H9 (cell line): ENCODE measurements at regions not wholly inside any gene's neighbourhood (a gene's known extent, or its start where the extent isn't known, plus 50 kb on each side); places are given as distances from the start of the nearest gene placed in this dataset.

ENCODE experiments used
- DNase-seq: peaks from one replicate; pipeline ENCODE4 v3.0.0-alpha.2; 2017
- H2AFZ ChIP-seq: one replicate; pipeline ENCODE4 v1.6.1; 2013; ENCODE audit warnings: mild to moderate bottlenecking, low read length, control low read depth, moderate library complexity
- H2AK5ac ChIP-seq: 2 replicates; pipeline ENCODE4 v1.6.1; 2013; ENCODE audit warnings: low read length, control low read depth, mixed read lengths; ENCODE audit not compliant: insufficient read length
- H2BK120ac ChIP-seq: one replicate; pipeline ENCODE4 v1.6.1; 2013; ENCODE audit warnings: low read depth, mild to moderate bottlenecking, low read length, control low read depth, inconsistent platforms; ENCODE audit not compliant: poor library complexity, severe bottlenecking
- H2BK12ac ChIP-seq: 2 replicates; pipeline ENCODE4 v1.6.1; 2013; ENCODE audit warnings: low read length, control low read depth, mixed read lengths, low read depth; ENCODE audit not compliant: insufficient read length
- H2BK15ac ChIP-seq: 2 replicates; pipeline ENCODE4 v1.6.1; 2013; ENCODE audit warnings: low read depth, low read length, control low read depth
- H2BK20ac ChIP-seq: one replicate; pipeline ENCODE4 v1.6.1; 2013; ENCODE audit warnings: low read depth, mild to moderate bottlenecking, low read length, control low read depth, inconsistent platforms; ENCODE audit not compliant: poor library complexity, severe bottlenecking
- H2BK5ac ChIP-seq: 2 replicates; pipeline ENCODE4 v1.6.1; 2013; ENCODE audit warnings: low read length, control low read depth, mixed read lengths; ENCODE audit not compliant: insufficient read length
- H3K14ac ChIP-seq: 2 replicates; pipeline ENCODE4 v1.6.1; 2013; ENCODE audit warnings: low read length, control low read depth; ENCODE audit not compliant: insufficient read depth
- H3K18ac ChIP-seq: 2 replicates; pipeline ENCODE4 v1.6.1; 2013; ENCODE audit warnings: low read depth, mild to moderate bottlenecking, mixed read lengths, low read length, control low read depth; ENCODE audit not compliant: insufficient read length
- H3K23ac ChIP-seq: 2 replicates; pipeline ENCODE4 v1.6.1; 2013; ENCODE audit warnings: low read length, control low read depth, mixed read lengths, low read depth; ENCODE audit not compliant: insufficient read length
- H3K23me2 ChIP-seq: 2 replicates; pipeline ENCODE4 v1.6.1; 2013; ENCODE audit warnings: low read depth, mild to moderate bottlenecking, mixed read lengths, low read length, control low read depth; ENCODE audit not compliant: insufficient read length, poor library complexity, severe bottlenecking
- H3K27ac ChIP-seq: 2 replicates; pipeline ENCODE4 v1.5.1; 2013; ENCODE audit warnings: low read length, control low read depth, mixed read lengths, low read depth; ENCODE audit not compliant: insufficient read length
- H3K27me3 ChIP-seq: 2 replicates; pipeline ENCODE4 v1.6.1; 2013; ENCODE audit warnings: low read length, control low read depth, inconsistent platforms; ENCODE audit not compliant: insufficient read depth
- H3K4ac ChIP-seq: 2 replicates; pipeline ENCODE4 v1.6.1; 2013; ENCODE audit warnings: low read depth, mild to moderate bottlenecking, control low read depth, inconsistent platforms, low read length, moderate library complexity
- H3K4me1 ChIP-seq: 2 replicates; pipeline ENCODE4 v1.6.1; 2013; ENCODE audit warnings: low read length, control low read depth, inconsistent platforms; ENCODE audit not compliant: insufficient read depth
- H3K4me2 ChIP-seq: 2 replicates; pipeline ENCODE4 v1.6.1; 2013; ENCODE audit warnings: low read length, control low read depth, mixed read lengths; ENCODE audit not compliant: insufficient read length, insufficient read depth
- H3K56ac ChIP-seq: 2 replicates; pipeline ENCODE4 v1.6.1; 2013; ENCODE audit warnings: low read depth, mild to moderate bottlenecking, mixed read lengths, low read length, control low read depth; ENCODE audit not compliant: insufficient read length
- H3K79me1 ChIP-seq: 2 replicates; pipeline ENCODE4 v1.6.1; 2013; ENCODE audit warnings: low read depth, mild to moderate bottlenecking, moderate library complexity, low read length, control low read depth, inconsistent platforms; ENCODE audit not compliant: insufficient read depth, poor library complexity, severe bottlenecking
- H3K79me2 ChIP-seq: 2 replicates; pipeline ENCODE4 v1.6.1; 2013; ENCODE audit warnings: low read length, control low read depth, inconsistent platforms; ENCODE audit not compliant: insufficient read depth
- H3K9ac ChIP-seq: 2 replicates; pipeline ENCODE4 v1.6.1; 2013; ENCODE audit warnings: low read length, control low read depth, mixed read lengths; ENCODE audit not compliant: insufficient read length; ENCODE audit errors: extremely low read depth
- H3K9me3 ChIP-seq: one replicate; pipeline ENCODE4 v1.6.1; 2013; ENCODE audit warnings: low read depth, low read length, inconsistent platforms; ENCODE audit not compliant: control insufficient read depth
- H3T11ph ChIP-seq: one replicate; pipeline ENCODE4 v1.6.1; 2013; ENCODE audit warnings: mild to moderate bottlenecking, low read length, control low read depth, inconsistent platforms
- H4K20me1 ChIP-seq: one replicate; pipeline ENCODE4 v1.6.1; 2013; ENCODE audit not compliant: control insufficient read depth, insufficient read length, insufficient read depth
- H4K5ac ChIP-seq: 2 replicates; pipeline ENCODE4 v1.6.1; 2013; ENCODE audit warnings: low read depth, mild to moderate bottlenecking, mixed read lengths, low read length, control low read depth; ENCODE audit not compliant: insufficient read length
- H4K8ac ChIP-seq: replicated peaks from 2 replicates; pipeline ENCODE4 v1.6.1; 2013; ENCODE audit warnings: low read length, control low read depth, mixed read lengths, low read depth; ENCODE audit not compliant: insufficient read length
- H4K91ac ChIP-seq: 2 replicates; pipeline ENCODE4 v1.6.1; 2013; ENCODE audit warnings: low read depth, mild to moderate bottlenecking, moderate library complexity, mixed read lengths, low read length, control low read depth; ENCODE audit not compliant: insufficient read length
- H3K27ac Mint-ChIP-seq, 3 experiments: 2 replicates in 2 of 3; 3 replicates in 1 of 3; pipeline ENCODE4 v1.8.0; 2020 to 2021; ENCODE audit warnings: mixed read lengths in 3 of 3, mild to moderate bottlenecking in 1 of 3, moderate library complexity in 1 of 3
- H3K27me3 Mint-ChIP-seq: 2 replicates; pipeline ENCODE4 v1.8.0; 2021; ENCODE audit warnings: low read depth, mild to moderate bottlenecking, moderate library complexity, mixed read lengths
- H3K36me3 Mint-ChIP-seq, 3 experiments: 2 replicates in 2 of 3; 3 replicates in 1 of 3; pipeline ENCODE4 v1.8.0; 2020 to 2021; ENCODE audit warnings: low read depth in 3 of 3, mixed read lengths in 3 of 3; ENCODE audit not compliant: insufficient read depth in 1 of 3
- H3K4me1 Mint-ChIP-seq, 2 experiments: 2 replicates each; pipeline ENCODE4 v1.8.0; 2020; ENCODE audit warnings: mixed read lengths in 2 of 2
- H3K4me3 Mint-ChIP-seq, 2 experiments: 2 replicates in 1 of 2; 3 replicates in 1 of 2; pipeline ENCODE4 v1.8.0; 2020 to 2021; ENCODE audit warnings: mild to moderate bottlenecking in 2 of 2, mixed read lengths in 2 of 2, moderate library complexity in 1 of 2
- H3K9me3 Mint-ChIP-seq, 2 experiments: 2 replicates in 1 of 2; 3 replicates in 1 of 2; pipeline ENCODE4 v1.8.0; 2020; ENCODE audit warnings: mild to moderate bottlenecking in 2 of 2, mixed read lengths in 2 of 2, moderate library complexity in 1 of 2
- CTCF ChIP-seq: fragments of 200-600 bp; sonication (generic); conservative IDR thresholded peaks from 3 replicates; pipeline ENCODE4 v1.8.0; 2021; ENCODE audit warnings: antibody characterized with exemption, mild to moderate bottlenecking
- WGBS: extraction: QIAGEN DNeasy Blood & Tissue Kit; methylation state at CpG from one replicate; pipeline ENCODE4 v1.1.7; 2013; ENCODE audit warnings: missing lambda C conversion rate, low lambda C conversion rate, mixed read lengths; ENCODE audit not compliant: insufficient read length; ENCODE audit errors: extremely low coverage; 5-methylcytosine and 5-hydroxymethylcytosine counted together

GRCh38 chr6:97440590-97441176, 157.7 kb upstream of the MMS22L start:
- no peaks in the 10 kb centered on the region for H3K79me1 ChIP-seq
- Mint-ChIP-seq H3K9me3 (no peaks in the 10 kb centered on the region), H3K4me1 (peaks cover 16 to 26% of the 10 kb centered on the region in 2 experiments), H3K36me3 (no peaks in the 10 kb centered on the region), H3K4me3 (no peak overlapping the region; a peak in 2 of 5 replicates), H3K27ac (peak overlapping the region in 1 of 3 experiments; percentile 80; a peak in 1 of 7 replicates), H3K27me3 (no peaks in the 10 kb centered on the region)
- no peak overlapping the region for H3K56ac ChIP-seq
- H3K4ac ChIP-seq = no peak overlapping the region
- H3K4me2 ChIP-seq = no peak overlapping the region
- H2BK15ac ChIP-seq = no peak overlapping the region
- peak; percentile 55 for DNase-seq
- H3T11ph ChIP-seq = no peak overlapping the region
- no peaks in the 10 kb centered on the region for H3K79me2 ChIP-seq
- no peak overlapping the region for H2AK5ac ChIP-seq
- TF ChIP-seq CTCF = peak; percentile 66
- no peaks in the 10 kb centered on the region for H4K20me1 ChIP-seq
- no peak overlapping the region for H2BK20ac ChIP-seq
- no peak overlapping the region for H3K27ac ChIP-seq
- no peak overlapping the region for H2BK12ac ChIP-seq
- no peaks in the 10 kb centered on the region for H3K27me3 ChIP-seq
- no CpG with 5 or more reads among the region's 7 CpGs for WGBS
- H4K5ac ChIP-seq = no peak overlapping the region
- no peak overlapping the region for H3K14ac ChIP-seq
- no peak overlapping the region for H3K18ac ChIP-seq
- H3K9me3 ChIP-seq = no peaks in the 10 kb centered on the region
- H3K4me1 ChIP-seq = peaks cover 2% of the 10 kb centered on the region
- H4K8ac ChIP-seq = no peak overlapping the region
- no peak overlapping the region for H2BK5ac ChIP-seq
- no peaks in the 10 kb centered on the region for H3K23me2 ChIP-seq
- H2AFZ ChIP-seq = no peak overlapping the region
- H3K9ac ChIP-seq = no peak overlapping the region
- no peak overlapping the region for H4K91ac ChIP-seq
- H3K23ac ChIP-seq = no peak overlapping the region
- no peak overlapping the region for H2BK120ac ChIP-seq
